ENCODE measurements at regions not wholly inside any gene's neighbourhood (a gene's known extent, or its start where the extent isn't known, plus 50 kb on each side); places are given as distances from the start of the nearest gene placed in this dataset.
A peak's percentile ranks its signal among the peaks of the same experiment; 100 is the strongest.

DNA sequence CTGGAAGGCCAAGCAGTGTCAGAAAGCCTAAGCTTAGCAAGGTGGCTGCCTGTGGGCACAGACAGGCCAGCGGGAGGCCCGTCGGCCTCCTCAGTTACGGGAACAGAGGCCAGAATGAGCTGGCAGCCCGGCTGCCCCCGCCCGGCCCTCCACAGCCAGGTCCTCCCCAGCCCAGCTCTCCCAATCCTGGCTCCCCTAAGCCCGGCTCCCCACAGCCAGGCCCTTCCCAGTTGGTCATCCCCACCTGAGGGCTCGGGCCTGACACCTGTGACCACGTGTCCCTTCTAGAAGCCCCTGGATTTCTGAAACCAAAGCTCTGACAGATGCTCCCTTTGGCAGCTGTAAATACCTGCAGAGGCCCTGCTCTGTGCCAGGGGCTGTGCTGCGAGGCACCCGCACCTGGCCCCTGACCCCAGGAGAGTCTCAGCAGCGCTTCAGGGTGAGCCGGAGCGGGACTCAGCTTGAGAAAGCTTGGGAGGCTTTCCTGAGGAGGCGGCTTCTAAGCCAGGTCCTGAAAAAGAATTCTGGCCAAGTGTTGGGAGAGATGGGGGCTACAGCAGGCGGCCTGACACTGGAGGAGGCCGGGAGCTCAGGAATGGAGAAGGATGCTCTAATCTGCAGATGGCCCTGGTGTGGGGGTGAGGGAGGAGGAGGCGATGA, 80.4 kb upstream of the OLFM1 start:
- TF ChIP-seq, protein P1, sequence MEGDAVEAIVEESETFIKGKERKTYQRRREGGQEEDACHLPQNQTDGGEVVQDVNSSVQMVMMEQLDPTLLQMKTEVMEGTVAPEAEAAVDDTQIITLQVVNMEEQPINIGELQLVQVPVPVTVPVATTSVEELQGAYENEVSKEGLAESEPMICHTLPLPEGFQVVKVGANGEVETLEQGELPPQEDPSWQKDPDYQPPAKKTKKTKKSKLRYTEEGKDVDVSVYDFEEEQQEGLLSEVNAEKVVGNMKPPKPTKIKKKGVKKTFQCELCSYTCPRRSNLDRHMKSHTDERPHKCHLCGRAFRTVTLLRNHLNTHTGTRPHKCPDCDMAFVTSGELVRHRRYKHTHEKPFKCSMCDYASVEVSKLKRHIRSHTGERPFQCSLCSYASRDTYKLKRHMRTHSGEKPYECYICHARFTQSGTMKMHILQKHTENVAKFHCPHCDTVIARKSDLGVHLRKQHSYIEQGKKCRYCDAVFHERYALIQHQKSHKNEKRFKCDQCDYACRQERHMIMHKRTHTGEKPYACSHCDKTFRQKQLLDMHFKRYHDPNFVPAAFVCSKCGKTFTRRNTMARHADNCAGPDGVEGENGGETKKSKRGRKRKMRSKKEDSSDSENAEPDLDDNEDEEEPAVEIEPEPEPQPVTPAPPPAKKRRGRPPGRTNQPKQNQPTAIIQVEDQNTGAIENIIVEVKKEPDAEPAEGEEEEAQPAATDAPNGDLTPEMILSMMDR (IDR thresholded peaks at IDR 0.05): no peak
- Histone ChIP-seq H3K27ac (no peak overlapping the region), H3K4me1 (no peaks in the 10 kb centered on the region), H3K9me3 (no peaks in the 10 kb centered on the region), H3K27me3 (no peaks in the 10 kb centered on the region), H3K36me3 (no peaks in the 10 kb centered on the region), H3K4me3 (no peak overlapping the region)
- ATAC-seq (no peak), DNase-seq (peak in 1 of 4 donors; percentile 65)
- intact Hi-C loops (cut with DNase I): no loop called here

DNA sequence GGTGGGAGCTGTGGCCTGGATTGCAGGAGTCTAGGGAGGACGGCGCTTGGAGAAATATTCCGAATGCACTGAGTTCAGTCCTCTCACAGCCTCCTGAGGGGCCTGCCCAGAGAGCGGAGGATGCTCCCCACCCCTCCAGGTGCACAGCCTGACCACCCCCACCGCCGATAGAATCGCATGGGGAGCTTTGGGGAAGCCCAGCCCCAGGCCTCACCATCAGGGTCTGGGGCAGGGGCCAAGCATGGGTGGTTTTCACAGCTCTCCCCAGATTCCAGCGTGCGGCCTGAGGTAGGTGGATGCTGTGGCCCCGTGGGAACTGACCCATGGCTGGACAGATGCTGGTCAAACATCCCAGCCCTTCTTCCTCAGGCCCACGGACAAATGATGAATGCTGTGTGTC, 79.9 kb upstream of the OLFM1 start:
- Histone ChIP-seq H3K27ac (no peak overlapping the region), H3K36me3 (no peaks in the 10 kb centered on the region), H3K4me1 (no peaks in the 10 kb centered on the region), H3K27me3 (no peaks in the 10 kb centered on the region), H3K9me3 (no peaks in the 10 kb centered on the region), H3K4me3 (no peak overlapping the region)
- TF ChIP-seq, protein P1 (IDR thresholded peaks at IDR 0.05): no peak
- intact Hi-C loops (cut with DNase I): no loop called here
- ATAC-seq: no peak
- DNase-seq: peak in 1 of 4 donors; percentile 46

DNA sequence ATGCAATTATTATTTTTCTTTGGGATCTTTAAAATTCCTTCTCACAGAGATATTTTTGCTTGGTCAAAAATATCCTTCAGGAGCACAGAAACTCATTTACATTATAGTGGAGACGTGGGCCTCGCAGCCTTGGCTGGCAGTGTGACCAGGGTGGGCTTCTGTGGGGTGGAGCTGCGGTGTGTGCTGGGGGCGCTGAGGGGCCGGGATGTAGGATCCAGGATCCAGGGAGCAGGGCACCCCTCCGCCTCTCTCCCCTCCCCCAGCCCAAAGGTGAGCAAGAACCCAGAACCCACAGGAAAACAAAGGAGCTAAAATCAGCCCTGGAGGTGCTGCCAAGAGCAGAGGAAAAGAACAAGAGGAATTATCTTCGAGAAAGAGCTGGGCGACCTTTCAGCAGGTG, 79.1 kb upstream of the OLFM1 start:
- Histone ChIP-seq H3K27me3 (no peaks in the 10 kb centered on the region), H3K4me1 (no peaks in the 10 kb centered on the region), H3K36me3 (no peaks in the 10 kb centered on the region), H3K9me3 (no peaks in the 10 kb centered on the region), H3K27ac (no peak overlapping the region), H3K4me3 (no peak overlapping the region)
- no peak for ATAC-seq
- intact Hi-C loops (cut with DNase I): no loop called here
- TF ChIP-seq, protein P1 (IDR thresholded peaks at IDR 0.05): no peak
- DNase-seq: peak in 1 of 4 donors; percentile 41

DNA sequence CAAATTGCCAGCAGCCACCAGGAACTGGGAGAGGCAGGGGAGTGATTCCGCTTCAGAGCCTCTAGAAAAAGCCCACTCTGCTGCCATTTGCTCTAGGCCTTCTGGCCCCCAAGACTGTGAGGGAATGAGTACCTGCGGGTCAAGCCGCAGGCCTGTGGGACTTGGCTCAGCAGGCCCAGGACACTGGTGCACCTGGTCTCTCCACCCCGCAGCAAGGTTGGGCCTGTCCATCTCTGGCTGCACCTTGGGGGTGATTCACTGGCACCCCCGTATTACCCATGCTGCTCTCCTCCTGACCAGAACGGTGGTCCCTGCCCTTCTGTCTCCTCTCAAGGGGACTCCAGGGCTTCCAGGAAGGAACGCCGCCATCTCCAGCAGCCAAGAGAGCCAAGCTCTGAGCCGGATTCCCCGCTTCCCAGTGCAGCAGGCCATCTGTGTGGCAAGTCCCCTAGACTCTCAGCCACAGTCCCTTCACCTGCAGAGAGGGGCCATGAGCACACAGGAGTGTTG, 78.4 kb upstream of the OLFM1 start:
- no peaks in the 10 kb centered on the region for H3K27me3 ChIP-seq
- no peak overlapping the region for H3K4me3 ChIP-seq
- no peaks in the 10 kb centered on the region for H3K36me3 ChIP-seq
- no peaks in the 10 kb centered on the region for H3K9me3 ChIP-seq
- DNase-seq: no peak
- ATAC-seq: no peak
- TF ChIP-seq, protein P1 (IDR thresholded peaks at IDR 0.05): no peak
- intact Hi-C loops (cut with DNase I): no loop called here
- no peaks in the 10 kb centered on the region for H3K4me1 ChIP-seq
- H3K27ac ChIP-seq: no peak overlapping the region

DNA sequence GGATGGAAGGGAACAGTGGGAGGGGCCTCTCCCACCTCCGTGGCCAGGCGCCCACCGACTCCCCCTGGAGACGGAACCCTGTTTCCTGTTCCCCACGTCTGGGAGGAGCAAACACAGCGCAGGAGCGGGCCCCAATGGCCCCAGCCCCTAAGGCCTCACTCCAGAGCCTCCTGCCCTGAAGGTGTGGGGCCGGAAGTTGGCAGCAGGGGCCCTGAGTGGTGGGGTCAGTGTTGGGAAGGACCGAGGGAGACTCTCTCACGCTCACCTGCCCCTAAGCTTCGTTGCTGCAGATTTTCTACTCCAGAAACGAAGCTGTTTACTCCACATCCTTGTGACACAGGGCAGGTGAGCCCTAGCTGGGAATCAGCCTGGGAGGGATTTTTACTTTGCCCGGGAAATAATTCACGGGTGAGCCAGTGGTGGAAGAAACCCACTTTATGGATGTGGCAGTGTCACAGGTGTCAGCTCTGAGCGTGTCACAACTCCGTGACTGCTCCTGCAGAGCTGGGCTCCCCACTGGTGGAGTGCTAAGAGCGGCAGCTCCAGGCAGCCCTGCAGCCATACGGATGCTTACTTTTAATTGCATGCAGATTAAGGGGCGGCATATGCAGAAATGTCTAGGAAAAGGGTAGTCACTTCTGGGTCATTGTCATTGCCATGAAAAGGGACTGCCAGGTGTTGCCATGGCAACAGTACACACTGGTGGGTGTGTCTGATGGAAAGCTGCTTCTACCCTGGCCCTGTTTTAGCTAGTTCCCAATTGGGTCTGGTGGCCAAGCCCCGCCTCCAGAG, 77.5 kb upstream of the OLFM1 start:
- TF ChIP-seq, protein P1 (IDR thresholded peaks at IDR 0.05): no peak
- ATAC-seq (peak; percentile 62), DNase-seq (peak in 2 of 4 donors; percentile 9 to 41)

More for the DNA sequence above, 77.5 kb upstream of the OLFM1 start:
- Histone ChIP-seq H3K9me3 (no peaks in the 10 kb centered on the region), H3K36me3 (no peaks in the 10 kb centered on the region), H3K27ac (no peak overlapping the region), H3K27me3 (peaks cover 0 to 7% of the 10 kb centered on the region in 2 donors), H3K4me3 (no peak overlapping the region), H3K4me1 (no peaks in the 10 kb centered on the region)
- intact Hi-C loops (cut with DNase I): no loop called here

Data from left lung (tissue), 4 donors.